Astrocyte (in vitro differentiated cells and primary cell): ENCODE measurements at regions not wholly inside any gene's neighbourhood (a gene's known extent, or its start where the extent isn't known, plus 50 kb on each side); places are given as distances from the start of the nearest gene placed in this dataset.

Experiments
- CTCF ChIP-seq: IDR thresholded peaks from 2 replicates; pipeline ENCODE4 v1.5.1; 2011; ENCODE audit warnings: low read depth, mild to moderate bottlenecking, inconsistent platforms, low read length, moderate library complexity; ENCODE audit not compliant: insufficient read depth
- EZH2 ChIP-seq: IDR thresholded peaks from 2 replicates; pipeline ENCODE4 v1.6.1; 2012; ENCODE audit warnings: mild to moderate bottlenecking, low read length, inconsistent platforms; ENCODE audit not compliant: insufficient read depth

- TF ChIP-seq CTCF (no peak), EZH2 (no peak)
Observed at GRCh38 chr12:127038761-127039160, 1228.2 kb upstream of the TMEM132C start.
